GM18873 (cell line): ENCODE measurements at regions not wholly inside any gene's neighbourhood (a gene's known extent, or its start where the extent isn't known, plus 50 kb on each side); places are given as distances from the start of the nearest gene placed in this dataset.

ENCODE experiments used
- ATAC-seq: cut with Tn5 transposase; IDR thresholded peaks from one replicate; pipeline ENCODE4 v1.9.1; 2021; ENCODE audit warnings: mild to moderate bottlenecking, moderate library complexity, moderate number of reproducible peaks; ENCODE audit not compliant: unreplicated experiment, low FRiP score

DNA sequence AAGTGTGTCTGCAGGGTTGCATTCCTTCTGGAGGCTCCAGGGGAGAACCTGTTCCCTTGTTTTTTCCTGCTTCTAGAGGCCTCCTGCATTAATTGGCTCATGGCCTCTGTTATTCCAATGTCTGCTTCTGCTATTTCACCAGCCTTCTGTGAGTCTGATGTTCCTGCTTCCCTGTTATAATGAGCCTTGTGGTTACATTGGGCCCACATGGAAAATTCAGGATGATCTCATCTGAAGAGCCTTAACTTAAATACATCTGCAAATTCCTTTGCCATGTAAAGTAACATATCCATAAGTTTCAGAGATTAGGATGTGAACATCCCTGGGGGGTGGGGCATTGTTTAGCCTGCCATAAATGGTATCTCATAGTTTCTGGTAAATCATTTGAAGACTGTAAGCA lies 181.1 kb downstream of the RWDD3 start:
- no peak for ATAC-seq

- no peak for ATAC-seq
Measured at GRCh38 chr1:95426772-95427171, 192.8 kb downstream of the RWDD3 start.

DNA sequence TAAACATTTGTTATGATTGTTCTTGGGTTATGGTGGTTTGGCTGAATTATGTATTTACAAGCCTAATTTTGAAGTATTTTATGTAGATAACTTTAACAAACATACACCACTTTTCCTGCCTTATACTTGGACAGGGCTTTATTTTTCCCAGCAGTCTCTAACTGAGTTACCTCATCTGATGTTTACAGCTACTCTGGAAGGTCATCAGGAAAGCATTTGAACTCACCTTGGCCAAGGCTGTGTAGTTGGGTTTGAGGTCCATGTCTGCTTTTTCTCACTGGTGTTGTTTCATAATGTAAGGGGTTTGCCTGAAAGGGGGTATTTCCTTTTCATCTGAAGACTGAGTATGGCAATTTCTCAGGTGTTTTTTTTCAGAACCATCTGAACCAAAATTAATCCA lies 193.5 kb downstream of the RWDD3 start:
- no peak for ATAC-seq

GRCh38 chr1:95431235-95431634 lies 197.2 kb downstream of the RWDD3 start:
- no peak for ATAC-seq

GRCh38 chr1:95435611-95436010 lies 201.6 kb downstream of the RWDD3 start:
- ATAC-seq, result no peak

DNA sequence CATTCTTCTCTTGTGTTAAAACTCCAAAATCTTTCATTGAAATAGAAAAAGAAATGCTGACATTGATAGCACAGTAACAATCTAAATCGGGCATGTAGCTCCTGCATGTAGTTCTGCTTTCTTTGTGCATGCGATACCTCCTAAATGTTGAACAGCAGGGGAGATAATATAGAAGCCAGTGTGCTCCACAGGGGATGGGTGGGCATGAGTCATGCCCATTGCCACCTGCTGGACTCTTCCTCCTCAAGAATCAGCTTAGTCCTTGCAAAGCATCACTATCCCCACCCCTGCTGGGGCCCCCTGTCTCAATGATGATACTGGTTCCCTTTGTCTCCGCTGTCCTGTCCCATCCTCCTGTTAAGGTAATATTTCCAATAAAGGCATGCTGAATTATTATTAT lies 203.0 kb downstream of the RWDD3 start:
- no peak for ATAC-seq

- ATAC-seq, result no peak
Measured at GRCh38 chr1:95437781-95438180, 203.8 kb downstream of the RWDD3 start.

GRCh38 chr1:95438218-95438948 lies 204.4 kb downstream of the RWDD3 start:
- no peak for ATAC-seq

GRCh38 chr1:95440511-95440910 lies 206.5 kb downstream of the RWDD3 start:
- no peak for ATAC-seq

DNA sequence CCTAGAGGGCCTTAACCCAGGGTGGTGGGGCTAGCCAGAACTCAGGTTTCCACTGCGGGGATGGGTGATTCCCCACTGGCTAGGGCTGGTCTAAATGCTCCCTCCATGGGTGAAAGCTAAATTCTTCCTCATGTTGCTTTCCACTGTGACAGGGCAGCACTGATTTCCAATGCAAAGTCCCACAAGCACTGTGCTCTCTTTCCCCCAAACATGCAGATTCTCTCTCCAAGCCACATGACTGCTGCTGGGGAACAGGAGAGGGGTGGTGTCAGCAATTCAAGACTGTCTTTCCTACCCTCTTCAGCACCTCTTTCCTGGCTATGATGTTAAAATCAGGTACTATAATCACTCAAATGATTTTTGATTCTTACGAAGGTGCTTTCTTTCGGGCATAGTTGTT lies 215.5 kb downstream of the RWDD3 start:
- no peak for ATAC-seq

GRCh38 chr1:95451054-95451453 lies 217.0 kb downstream of the RWDD3 start:
- no peak for ATAC-seq

DNA sequence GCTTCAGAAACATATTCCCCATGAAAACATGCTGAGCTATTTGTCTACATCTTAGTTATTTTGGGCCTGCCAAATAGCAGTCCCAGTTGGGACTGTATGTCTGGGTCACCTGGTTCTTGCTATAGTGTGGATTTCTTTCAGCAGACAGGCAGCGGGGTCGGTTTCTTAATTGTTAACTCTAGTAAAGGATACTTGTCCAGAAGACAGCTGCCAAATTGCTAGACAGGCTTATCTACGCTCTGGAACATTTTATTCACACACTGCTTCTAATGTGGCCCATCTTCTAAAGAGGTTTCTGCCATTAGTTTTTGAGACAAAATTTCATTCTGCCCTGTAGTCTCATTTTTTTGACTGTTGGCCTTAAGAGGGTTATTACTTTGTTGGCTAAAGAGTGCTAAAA lies 217.9 kb downstream of the RWDD3 start:
- no peak for ATAC-seq

- no peak for ATAC-seq
Measured at GRCh38 chr1:95453053-95453452, 219.0 kb downstream of the RWDD3 start.

DNA sequence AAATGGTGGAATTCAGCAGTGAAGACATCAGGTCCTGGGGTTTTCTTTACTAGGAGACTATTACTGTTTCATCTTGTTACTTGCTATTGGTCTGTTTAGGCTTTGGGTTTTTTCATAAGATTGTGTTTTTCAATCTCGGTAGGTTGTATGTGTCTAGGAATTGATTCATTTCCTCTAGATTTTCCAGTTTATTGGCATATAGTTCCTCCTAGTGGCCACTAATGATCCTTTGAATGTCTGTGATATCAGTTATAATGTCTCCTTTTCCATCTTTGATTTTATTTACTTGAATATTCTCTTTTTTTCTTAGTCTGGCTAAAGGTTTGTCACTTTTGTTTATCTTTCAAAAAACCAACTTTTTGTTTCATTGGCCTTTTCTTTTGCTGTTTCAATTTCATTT lies 233.0 kb downstream of the RWDD3 start:
- ATAC-seq, result no peak

GRCh38 chr1:95475686-95476457 lies 241.9 kb downstream of the RWDD3 start:
- ATAC-seq, result no peak

- ATAC-seq, result no peak
Measured at GRCh38 chr1:95496307-95496706, 262.3 kb downstream of the RWDD3 start.

- no peak for ATAC-seq
Measured at GRCh38 chr1:95496773-95497172, 262.8 kb downstream of the RWDD3 start.

DNA sequence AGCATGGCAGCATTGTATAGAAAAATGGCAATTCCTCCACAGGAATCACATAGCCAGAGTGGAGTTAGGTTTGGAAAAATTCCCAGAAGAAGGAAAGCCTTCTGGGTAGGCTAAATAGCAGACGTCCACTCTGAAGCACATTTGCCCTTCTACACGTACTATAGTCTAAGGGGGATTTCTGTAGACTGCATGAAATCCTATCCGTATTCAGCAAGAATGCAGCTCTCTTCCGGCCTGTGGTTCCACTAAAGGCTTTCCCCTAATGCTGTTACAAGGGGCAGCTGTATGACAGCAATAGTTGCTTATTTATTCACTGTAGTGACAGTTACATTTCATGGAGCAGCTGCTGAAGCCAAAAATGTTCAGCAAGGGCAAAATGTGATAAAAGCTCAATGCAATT lies 263.6 kb downstream of the RWDD3 start:
- ATAC-seq, result no peak

- ATAC-seq, result no peak
Measured at GRCh38 chr1:95503278-95504030, 269.4 kb downstream of the RWDD3 start.

GRCh38 chr1:95504321-95504720 lies 270.3 kb downstream of the RWDD3 start:
- ATAC-seq, result no peak

GRCh38 chr1:95506736-95507414 lies 272.9 kb downstream of the RWDD3 start:
- ATAC-seq, result no peak
